ENCODE measurements at regions not wholly inside any gene's neighbourhood (a gene's known extent, or its start where the extent isn't known, plus 50 kb on each side); places are given as distances from the start of the nearest gene placed in this dataset.

- TF ChIP-seq CTCF (conservative IDR thresholded peaks at IDR 0.05; ENCODE audit: low read depth, low read length) (no peak), EZH2 (IDR thresholded peaks at IDR 0.05; ENCODE audit: low read length, unreplicated experiment) (no peak), EZH2phosphoT487 (IDR thresholded peaks at IDR 0.05; ENCODE audit: borderline replicate concordance, low read length) (no peak)
These were observed 171.5 kb upstream of the NANOGP8 start for GRCh38 chr15:35256551-35256950.

Measured in PC-3 (cell line).